Right lobe of liver (tissue), 4 donors: ENCODE measurements at regions not wholly inside any gene's neighbourhood (a gene's known extent, or its start where the extent isn't known, plus 50 kb on each side); places are given as distances from the start of the nearest gene placed in this dataset.
"Not testable (repeated sequence)": the region's sequence is repeated elsewhere in the genome, so short reads cannot be mapped to it uniquely, and the experiment has no call there.

Experiments used
- CTCF ChIP-seq, 4 donors: fragments of 200-600 bp in 3 of 4; fragments of 450-650 bp in 1 of 4; IDR thresholded peaks; one replicate each; pipeline versions ENCODE4 v1.5.1 to v1.8.0; 2016 to 2022; ENCODE audit warnings: antibody characterized with exemption in 4 of 4, mild to moderate bottlenecking in 2 of 4
- POLR2A ChIP-seq: fragments of 450-650 bp; IDR thresholded peaks from one replicate; pipeline ENCODE4 v1.6.1; 2017; ENCODE audit warnings: antibody characterized with exemption, mild to moderate bottlenecking
- donor health status: DM: no; HTN: no; CAD: no.
- donor health status: DM: no; HTN: no; CAD: no.
- donor health status: DM: no; HTN: yes; CAD: no.

DNA sequence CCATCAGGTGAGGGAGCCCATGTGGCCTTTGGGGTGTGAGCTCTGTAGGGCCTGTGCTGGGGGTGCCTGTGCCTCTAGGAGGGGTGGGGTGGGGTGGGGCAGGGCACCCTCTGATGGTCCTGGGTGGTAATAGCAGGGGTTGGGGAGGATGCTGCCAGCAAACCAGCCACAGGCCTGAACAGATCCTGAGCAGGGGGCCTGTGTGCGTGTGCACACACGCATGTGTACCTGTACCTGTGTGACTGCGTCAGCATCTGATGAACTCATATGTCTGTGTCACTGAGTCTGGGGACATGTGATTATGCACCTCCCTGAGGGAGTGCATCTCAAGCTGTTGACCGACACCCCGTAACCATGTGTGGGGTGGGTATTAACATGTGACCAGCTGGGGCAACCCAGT is 182.8 kb upstream of the AKAP13 start:
- TF ChIP-seq CTCF (IDR thresholded peaks at IDR 0.05); POLR2A: not testable (repeated sequence)
